Mesodermal cell (in vitro differentiated cells): ENCODE measurements at regions not wholly inside any gene's neighbourhood (a gene's known extent, or its start where the extent isn't known, plus 50 kb on each side); places are given as distances from the start of the nearest gene placed in this dataset.

Experiments used
- H3K27ac ChIP-seq: 2 replicates; pipeline ENCODE4 v1.7.0; 2013; ENCODE audit warnings: mild to moderate bottlenecking, low read depth, low read length, moderate library complexity; ENCODE audit not compliant: severe bottlenecking
- H3K36me3 ChIP-seq: 2 replicates; pipeline ENCODE4 v1.7.1; 2013; ENCODE audit warnings: mild to moderate bottlenecking, low read length, moderate library complexity; ENCODE audit not compliant: control insufficient read depth, insufficient read depth
- H3K4me1 ChIP-seq: one replicate; pipeline ENCODE4 v1.7.1; 2013; ENCODE audit warnings: mild to moderate bottlenecking, low read length; ENCODE audit not compliant: insufficient read depth, control insufficient read depth, poor library complexity, severe bottlenecking
- H3K4me3 ChIP-seq: 2 replicates; pipeline ENCODE4 v1.7.0; 2013; ENCODE audit warnings: low read length, control low read depth, mild to moderate bottlenecking; ENCODE audit not compliant: insufficient read depth, poor library complexity, severe bottlenecking; ENCODE audit errors: extremely low read depth
- H3K9me3 ChIP-seq: 2 replicates; pipeline ENCODE4 v1.7.1; 2013; ENCODE audit warnings: mild to moderate bottlenecking, low read length, moderate library complexity; ENCODE audit not compliant: control insufficient read depth
- WGBS, 2 experiments: methylation state at CpG; one replicate each; pipeline ENCODE4 v1.1.5; 2013; ENCODE audit warnings: missing lambda C conversion rate in 2 of 2; ENCODE audit not compliant: insufficient coverage in 2 of 2; 5-methylcytosine and 5-hydroxymethylcytosine counted together

DNA sequence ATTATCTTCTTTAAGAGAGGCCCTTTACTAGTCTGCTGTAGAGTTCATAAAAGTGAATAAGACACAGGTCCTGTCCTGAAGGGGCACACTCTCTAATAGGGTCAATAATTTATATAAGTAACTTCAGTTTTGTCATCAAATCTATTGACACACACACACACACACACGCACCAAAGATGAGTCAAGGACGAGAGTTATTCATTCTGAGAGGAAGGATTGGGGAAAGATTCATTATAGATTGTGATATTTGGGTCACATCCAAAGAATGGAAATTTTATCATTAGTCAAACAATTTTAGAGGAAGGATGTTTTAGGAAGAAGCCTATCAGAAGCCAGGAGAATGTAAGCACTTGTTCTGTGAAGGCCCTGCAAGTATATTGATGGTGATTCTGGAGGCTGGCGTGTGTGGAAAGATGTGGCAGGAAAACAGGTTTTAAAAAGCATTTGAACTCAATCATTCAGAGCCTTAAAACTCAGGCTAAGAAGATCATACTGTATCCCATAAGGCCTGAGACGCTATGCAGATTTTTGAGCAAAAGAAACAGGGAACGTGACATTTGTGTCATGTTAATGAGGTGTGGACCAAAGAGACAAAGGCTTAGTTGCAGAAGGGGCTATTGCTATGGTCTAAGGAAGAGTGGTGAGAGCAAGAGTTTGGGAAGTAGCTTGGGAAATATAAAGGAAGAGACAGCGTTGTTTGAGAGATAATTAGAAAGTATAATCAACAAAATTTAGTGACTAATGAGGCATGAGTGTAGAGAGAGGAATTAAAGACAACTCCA is 161.4 kb upstream of the PREP start:
- no peak overlapping the region for H3K4me3 ChIP-seq
- WGBS, 2 experiments = 71 to 72% methylated on average over 2 to 3 of the region's 6 CpGs
- no peaks in the 10 kb centered on the region for H3K4me1 ChIP-seq
- H3K36me3 ChIP-seq = no peaks in the 10 kb centered on the region
- H3K9me3 ChIP-seq = peaks cover 5% of the 10 kb centered on the region
- no peak overlapping the region for H3K27ac ChIP-seq

DNA sequence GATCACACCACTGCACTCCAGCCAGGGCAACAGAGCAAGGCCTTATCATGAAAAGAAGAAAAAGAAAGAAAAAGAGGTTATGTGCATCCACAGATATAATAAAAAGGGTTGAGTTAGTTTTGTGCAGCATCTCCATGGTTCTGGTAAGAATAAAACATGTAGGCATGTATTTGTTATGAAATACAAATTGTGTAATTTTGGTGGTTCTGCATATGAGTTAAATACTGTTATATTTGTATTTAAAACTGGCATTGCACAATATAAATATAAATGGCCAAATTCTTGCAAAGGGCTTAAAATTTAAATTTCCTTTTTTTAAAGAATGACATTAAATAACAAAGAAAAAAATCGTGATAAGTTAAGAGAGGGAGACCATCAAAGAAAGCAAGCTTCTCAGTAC is 159.1 kb upstream of the PREP start:
- no peak overlapping the region for H3K27ac ChIP-seq
- H3K36me3 ChIP-seq = no peaks in the 10 kb centered on the region
- H3K9me3 ChIP-seq = peaks cover 5% of the 10 kb centered on the region
- H3K4me1 ChIP-seq = no peaks in the 10 kb centered on the region
- no peak overlapping the region for H3K4me3 ChIP-seq
- WGBS, 2 experiments = no CpG with 5 or more reads among the region's 1 CpG

GRCh38 chr6:105561486-105561885 is 158.6 kb upstream of the PREP start:
- H3K27ac ChIP-seq = no peak overlapping the region
- H3K9me3 ChIP-seq = peaks cover 5% of the 10 kb centered on the region
- H3K4me1 ChIP-seq = no peaks in the 10 kb centered on the region
- H3K4me3 ChIP-seq = no peak overlapping the region
- no peaks in the 10 kb centered on the region for H3K36me3 ChIP-seq

DNA sequence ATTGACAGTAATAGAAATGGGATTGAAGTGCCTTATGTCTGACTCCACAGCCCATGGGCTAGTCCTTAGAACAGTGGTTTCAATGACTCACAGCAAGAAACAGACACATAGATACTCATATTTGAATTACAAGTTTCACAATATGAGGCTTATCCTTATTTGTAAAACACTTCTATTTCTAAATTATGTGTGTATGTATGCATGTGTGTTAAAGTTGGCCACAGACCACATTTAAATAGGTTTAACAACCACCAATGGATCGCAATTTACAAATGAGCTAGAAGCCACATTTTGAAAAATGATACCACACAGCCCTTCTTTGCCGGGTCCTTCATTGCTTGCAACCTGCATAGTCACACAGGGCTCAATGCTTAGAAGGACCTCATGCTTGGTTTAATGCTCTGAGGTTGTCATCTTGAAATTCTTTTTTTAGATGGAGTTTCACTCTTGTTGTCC is 157.8 kb upstream of the PREP start:
- Histone ChIP-seq H3K4me1 (no peaks in the 10 kb centered on the region), H3K9me3 (peaks cover 5% of the 10 kb centered on the region), H3K36me3 (no peaks in the 10 kb centered on the region), H3K4me3 (no peak overlapping the region), H3K27ac (no peak overlapping the region)
- WGBS, 2 experiments = 86 to 100% methylated on average over 1 to 2 of the region's 2 CpGs

DNA sequence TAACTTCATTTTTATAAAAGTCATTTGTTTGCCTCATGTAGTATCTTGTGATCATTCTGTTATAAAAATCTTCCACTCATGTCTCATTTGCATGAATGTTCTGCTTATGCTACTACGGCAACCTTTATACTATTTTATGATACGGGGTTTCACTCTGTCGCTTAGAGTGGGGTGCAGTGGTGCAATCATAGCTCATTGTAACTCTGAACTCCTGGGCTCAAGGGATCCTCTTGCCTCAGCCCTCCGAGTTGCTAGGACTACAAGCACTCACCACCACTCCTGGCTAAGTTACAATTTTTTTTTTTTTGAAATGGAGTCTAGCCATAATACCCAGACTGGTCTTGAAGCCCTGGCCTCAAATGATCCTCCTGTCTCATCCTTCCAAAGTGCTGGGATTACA is 154.4 kb upstream of the PREP start:
- 100% methylated on average over 3 of the region's 4 CpGs; no CpG with 5 or more reads in 1 of the 2 experiments for WGBS, 2 experiments
- H3K4me3 ChIP-seq = no peak overlapping the region
- H3K27ac ChIP-seq = no peak overlapping the region
- no peaks in the 10 kb centered on the region for H3K36me3 ChIP-seq
- H3K9me3 ChIP-seq = no peaks in the 10 kb centered on the region
- H3K4me1 ChIP-seq = no peaks in the 10 kb centered on the region

- 90 to 98% methylated on average over 6 of the region's 6 CpGs for WGBS, 2 experiments
- Histone ChIP-seq H3K27ac (no peak overlapping the region), H3K36me3 (no peaks in the 10 kb centered on the region), H3K4me1 (no peaks in the 10 kb centered on the region), H3K9me3 (no peaks in the 10 kb centered on the region), H3K4me3 (no peak overlapping the region)
Measured at GRCh38 chr6:105553171-105553570, 150.3 kb upstream of the PREP start.

DNA sequence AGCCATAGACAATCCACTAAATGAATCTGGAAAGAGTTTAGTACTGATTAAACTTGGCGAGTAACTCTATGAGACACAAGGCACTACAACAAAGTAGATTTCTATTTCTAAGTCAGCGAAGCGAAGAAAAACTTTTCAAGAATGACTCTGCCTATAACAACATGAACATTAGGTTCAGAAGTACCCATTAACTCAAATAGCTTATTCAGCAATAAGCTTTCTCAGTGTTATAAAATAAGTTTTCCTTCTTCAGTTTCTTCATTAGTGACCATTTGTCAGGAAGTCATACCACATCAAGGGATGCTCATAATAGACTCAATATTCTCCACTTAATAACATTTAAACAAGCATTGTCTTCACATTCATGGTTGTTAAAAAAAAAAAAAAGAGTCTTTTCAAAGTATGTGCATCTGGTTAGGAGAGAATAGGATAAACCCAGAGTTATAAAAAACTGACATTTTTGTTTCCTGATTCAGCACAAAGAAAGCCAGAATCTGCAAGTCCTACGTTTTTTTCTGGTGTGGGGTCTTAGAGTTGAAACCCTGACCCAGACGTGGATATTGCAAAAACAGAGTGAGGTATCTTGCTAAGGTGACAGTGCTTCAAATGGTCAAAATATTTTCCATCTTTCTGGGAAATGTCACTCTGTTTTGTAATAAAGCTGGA is 148.2 kb upstream of the PREP start:
- 73 to 97% methylated on average over 3 to 5 of the region's 5 CpGs for WGBS, 2 experiments
- H3K9me3 ChIP-seq = no peaks in the 10 kb centered on the region
- no peaks in the 10 kb centered on the region for H3K36me3 ChIP-seq
- no peak overlapping the region for H3K27ac ChIP-seq
- no peaks in the 10 kb centered on the region for H3K4me1 ChIP-seq
- H3K4me3 ChIP-seq = no peak overlapping the region

- Histone ChIP-seq H3K27ac (no peak overlapping the region), H3K4me1 (no peaks in the 10 kb centered on the region), H3K9me3 (no peaks in the 10 kb centered on the region), H3K4me3 (no peak overlapping the region), H3K36me3 (no peaks in the 10 kb centered on the region)
- WGBS, 2 experiments = 94 to 100% methylated on average over 2 of the region's 2 CpGs
Measured at GRCh38 chr6:105546754-105547153, 143.9 kb upstream of the PREP start.

DNA sequence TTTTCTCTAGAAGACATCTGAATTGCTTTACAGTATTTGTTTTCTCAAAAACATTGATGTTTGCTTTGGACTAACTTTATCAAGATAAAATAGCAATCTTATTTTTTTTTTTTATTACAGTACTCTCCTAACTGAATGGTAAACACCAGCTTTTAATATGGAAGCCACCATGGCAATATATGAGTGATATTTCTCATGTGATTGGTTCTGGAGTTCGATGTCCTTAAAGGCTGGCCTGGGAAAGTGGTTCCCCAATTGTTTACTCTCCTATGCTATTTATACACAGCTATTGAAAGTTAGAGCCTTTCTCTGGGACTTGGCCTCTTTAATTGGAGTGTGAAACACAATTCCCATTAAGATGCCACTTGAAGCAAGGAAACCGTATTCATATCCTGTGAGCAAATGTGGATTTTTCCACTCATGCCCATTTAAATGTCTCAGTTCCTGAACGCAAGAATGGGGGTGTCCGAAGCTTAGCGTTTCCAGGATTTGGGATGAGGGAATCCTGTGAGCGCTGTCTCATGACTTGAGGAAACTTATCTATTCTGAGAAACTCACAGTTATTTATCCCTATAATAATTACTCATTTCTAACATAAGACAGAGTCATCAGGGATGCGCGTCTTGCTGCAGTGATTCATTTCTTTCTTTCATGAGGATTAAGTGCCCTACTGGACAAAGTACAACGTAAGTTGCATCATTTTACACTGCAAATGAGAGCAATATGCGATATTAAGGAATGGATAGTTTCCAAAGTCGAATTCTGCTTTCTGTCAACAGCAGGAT is 143.3 kb upstream of the PREP start:
- no peak overlapping the region for H3K27ac ChIP-seq
- no peak overlapping the region for H3K4me3 ChIP-seq
- H3K36me3 ChIP-seq = no peaks in the 10 kb centered on the region
- WGBS, 2 experiments = 97 to 98% methylated on average over 9 to 10 of the region's 11 CpGs
- H3K9me3 ChIP-seq = no peaks in the 10 kb centered on the region
- H3K4me1 ChIP-seq = no peaks in the 10 kb centered on the region

DNA sequence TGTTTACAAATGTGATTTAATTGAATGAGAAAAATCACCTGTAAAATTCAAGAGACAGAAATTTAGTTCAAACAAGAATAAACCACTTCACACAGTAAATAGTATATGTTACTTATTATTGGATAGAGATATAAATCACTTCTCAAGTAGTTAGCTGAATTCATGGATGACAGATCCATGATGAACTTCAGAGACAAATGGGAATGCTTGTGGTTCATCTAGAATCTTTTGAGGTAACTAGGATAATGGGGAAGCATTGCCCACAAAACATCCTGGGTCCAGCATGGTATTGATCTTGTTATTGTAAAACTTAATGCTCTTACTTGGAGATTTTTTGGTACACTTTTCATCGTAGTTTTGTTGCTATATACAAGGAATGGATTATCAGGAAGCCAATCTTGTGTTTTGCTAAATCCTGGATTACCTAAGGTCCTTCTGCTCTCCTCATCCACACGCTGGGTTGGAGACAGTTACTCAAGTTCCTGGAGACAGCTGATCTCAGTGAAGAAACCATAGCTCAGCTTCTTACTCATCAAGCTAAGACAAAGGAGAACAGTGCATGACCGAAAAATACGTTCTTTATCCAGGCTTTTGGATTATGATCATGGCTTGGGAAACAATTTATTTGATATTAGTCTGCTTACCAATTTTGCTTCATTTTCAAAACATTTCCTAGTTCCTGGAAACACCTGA is 142.5 kb upstream of the PREP start:
- 80 to 90% methylated on average over 1 to 2 of the region's 4 CpGs for WGBS, 2 experiments
- H3K27ac ChIP-seq = no peak overlapping the region

More for the DNA sequence above, 142.5 kb upstream of the PREP start:
- Histone ChIP-seq H3K4me1 (no peaks in the 10 kb centered on the region), H3K4me3 (no peak overlapping the region), H3K36me3 (no peaks in the 10 kb centered on the region), H3K9me3 (no peaks in the 10 kb centered on the region)
